PC-9 (cell line): ENCODE measurements at regions not wholly inside any gene's neighbourhood (a gene's known extent, or its start where the extent isn't known, plus 50 kb on each side); places are given as distances from the start of the nearest gene placed in this dataset.

Source experiments
- CTCF ChIP-seq: fragments of 200-600 bp; sonication (generic); conservative IDR thresholded peaks from 2 replicates; pipeline ENCODE4 v1.6.1; 2017; ENCODE audit warnings: mixed run types, antibody characterized with exemption, mild to moderate bottlenecking, moderate library complexity
- EZH2 ChIP-seq: fragments of 200-600 bp; sonication (generic); IDR thresholded peaks from 2 replicates; pipeline ENCODE4 v1.8.0; 2017; ENCODE audit warnings: antibody characterized with exemption, low read depth

GRCh38 chr2:118325321-118325955 lies 237.2 kb downstream of the INSIG2 start:
- TF ChIP-seq CTCF (no peak), EZH2 (no peak)
